Right lung (tissue), 2 donors: ENCODE measurements at regions not wholly inside any gene's neighbourhood (a gene's known extent, or its start where the extent isn't known, plus 50 kb on each side); places are given as distances from the start of the nearest gene placed in this dataset.
"Not testable (repeated sequence)": the region's sequence is repeated elsewhere in the genome, so short reads cannot be mapped to it uniquely, and the experiment has no call there.

ENCODE experiments used
- DNase-seq, 2 donors: peaks; one replicate each; pipeline ENCODE4 v3.0.0-alpha.2; 2013

DNA sequence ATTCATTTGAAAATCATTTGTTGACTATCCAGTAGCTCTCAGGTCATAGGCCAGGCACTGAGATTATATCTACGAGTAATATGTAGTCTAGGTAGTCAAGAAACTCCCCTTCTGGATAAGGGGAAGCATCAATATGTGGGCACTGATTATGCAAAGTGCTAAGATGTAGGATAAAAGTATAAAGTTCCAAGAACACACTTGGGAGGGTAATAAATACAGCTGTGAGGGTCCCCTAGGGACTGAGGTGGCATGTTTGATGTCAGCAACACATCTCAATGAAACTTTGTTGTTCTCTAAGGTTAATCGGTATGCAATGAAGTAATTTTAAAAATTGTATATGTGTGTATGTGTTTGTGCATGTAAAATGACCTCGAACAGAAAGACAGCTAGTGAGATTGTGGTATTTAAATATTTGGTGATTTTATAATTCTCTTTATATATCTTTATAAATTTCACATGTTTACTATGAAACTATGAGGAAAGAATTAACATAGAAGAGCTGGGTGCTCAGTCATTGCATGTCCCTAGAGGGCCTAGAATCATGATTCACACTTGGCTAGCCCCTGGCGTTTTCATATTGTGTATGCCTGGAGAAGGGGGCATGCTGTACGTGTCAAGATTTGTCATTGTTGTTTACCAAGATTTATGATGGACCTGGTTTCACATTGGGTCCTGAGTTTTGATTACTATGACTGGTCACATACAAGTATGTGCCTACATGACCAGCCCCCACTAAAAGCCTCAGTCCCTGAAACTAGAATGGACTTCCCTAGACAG is 140.1 kb upstream of the DUSP10 start:
- no peak for DNase-seq

GRCh38 chr1:221880182-221880581 is 138.3 kb upstream of the DUSP10 start:
- no peak for DNase-seq

DNA sequence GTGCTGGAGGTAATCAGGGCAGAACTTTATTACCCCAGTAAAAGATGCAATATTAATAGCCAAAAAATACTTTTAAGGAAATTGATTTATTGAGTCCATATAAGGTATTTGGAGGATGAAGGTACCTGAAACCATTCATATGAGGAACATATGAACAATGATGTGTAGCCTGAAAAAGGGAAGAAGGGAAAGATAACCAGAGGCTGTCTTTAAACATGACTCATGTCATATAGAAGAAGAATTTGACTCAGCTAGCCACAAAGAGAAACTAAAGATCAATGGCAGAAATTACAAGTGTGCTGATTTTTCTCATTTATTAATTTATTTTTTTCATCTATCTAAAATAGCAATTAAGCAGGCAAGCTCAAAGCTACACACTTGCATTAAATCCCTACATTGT is 136.2 kb upstream of the DUSP10 start:
- DNase-seq: no peak

- no peak for DNase-seq
Measured at GRCh38 chr1:221877311-221877710, 135.4 kb upstream of the DUSP10 start.

- no peak for DNase-seq
Measured at GRCh38 chr1:221875004-221875330, 133.1 kb upstream of the DUSP10 start.

GRCh38 chr1:221874285-221875003 is 132.6 kb upstream of the DUSP10 start:
- DNase-seq: no peak

DNA sequence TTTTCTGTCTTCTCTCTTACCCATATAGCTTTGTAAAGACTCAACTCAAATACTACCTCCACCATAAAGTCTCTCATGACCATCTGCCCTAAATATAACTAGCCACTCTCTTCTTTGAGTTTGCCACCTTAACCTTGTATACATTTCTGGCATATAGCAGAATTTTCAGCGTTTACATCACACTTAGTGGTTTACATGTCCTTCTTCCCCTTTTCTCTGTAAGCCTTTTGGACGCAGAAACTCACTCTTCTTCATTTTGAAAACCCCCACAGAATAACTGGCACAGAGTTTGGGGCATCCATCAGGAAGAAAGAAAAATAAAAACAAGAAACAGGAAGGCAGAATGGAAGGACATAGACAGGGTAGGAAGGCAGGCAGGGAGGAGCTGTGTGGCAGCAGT is 131.8 kb upstream of the DUSP10 start:
- no peak for DNase-seq

DNA sequence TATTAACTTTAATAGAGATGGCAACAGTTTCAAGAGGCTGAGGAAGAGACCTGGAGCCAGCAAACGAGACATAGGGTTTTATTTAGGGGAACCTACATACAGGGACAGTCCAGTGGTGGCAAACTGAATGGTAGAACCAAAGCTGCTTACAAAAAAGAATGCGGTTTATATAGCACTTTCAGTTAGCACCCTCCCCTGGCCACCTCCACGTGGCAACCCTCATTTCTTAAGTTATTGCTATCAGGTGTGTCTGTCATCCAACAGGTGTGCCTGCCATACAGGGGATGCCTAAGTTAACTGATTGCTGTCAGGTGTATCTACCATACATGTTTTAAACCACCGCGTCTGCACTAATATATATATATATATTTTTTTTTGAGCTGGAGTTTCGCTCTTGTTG is 129.2 kb upstream of the DUSP10 start:
- no peak for DNase-seq

DNA sequence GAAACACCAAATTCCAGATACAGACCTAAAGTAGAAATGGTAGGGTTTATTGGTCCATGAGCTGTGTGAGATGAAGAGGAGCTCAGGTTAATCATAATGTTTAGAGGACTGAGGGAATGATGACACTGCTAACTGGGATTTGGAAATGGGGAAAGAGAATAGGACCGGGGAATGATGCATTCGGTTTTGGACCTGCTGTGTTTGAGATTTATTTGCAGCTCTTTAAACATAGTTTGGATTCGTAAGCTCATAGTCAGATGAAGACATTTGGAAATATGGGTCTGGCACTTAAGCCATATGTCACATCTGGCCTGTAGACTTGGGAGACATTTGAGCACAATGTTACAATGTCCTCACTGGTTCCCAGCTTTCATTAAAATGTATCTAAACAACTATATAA is 127.9 kb upstream of the DUSP10 start:
- no peak for DNase-seq

DNA sequence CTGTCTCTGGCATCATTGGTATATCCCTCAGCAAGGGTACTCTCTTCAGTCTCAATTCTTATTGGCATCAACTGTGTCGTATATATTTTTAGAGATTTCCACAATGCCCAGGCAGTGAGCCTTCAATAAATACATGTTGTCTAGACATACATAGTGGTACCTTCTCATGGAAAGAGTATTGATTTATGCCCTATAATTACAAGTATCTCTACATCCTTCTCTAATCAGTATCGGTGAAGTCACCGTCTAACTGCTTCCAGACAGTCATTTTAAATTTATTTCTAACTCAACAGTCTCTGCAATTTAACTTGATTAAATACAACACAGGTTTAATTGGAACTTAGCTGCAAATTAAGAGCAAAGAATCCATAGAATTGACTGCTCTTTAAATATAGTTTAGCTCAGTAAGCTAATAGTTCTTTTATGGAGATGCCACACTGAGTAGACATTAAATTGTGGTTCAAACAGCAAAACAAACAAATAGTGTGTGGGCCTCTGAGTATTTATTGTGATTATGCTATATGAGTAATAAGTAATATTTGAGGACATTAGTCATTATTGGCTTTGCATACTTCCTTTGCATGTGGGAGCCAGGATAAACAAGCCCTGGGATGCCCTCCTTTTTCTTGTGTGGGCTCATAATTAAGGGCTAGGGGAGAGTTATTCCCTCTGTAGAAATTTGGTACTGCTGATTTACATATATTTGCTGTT is 126.9 kb upstream of the DUSP10 start:
- DNase-seq: no peak

GRCh38 chr1:221867003-221867402 is 125.1 kb upstream of the DUSP10 start:
- DNase-seq: no peak

- no peak for DNase-seq
Measured at GRCh38 chr1:221865808-221866207, 123.9 kb upstream of the DUSP10 start.

DNA sequence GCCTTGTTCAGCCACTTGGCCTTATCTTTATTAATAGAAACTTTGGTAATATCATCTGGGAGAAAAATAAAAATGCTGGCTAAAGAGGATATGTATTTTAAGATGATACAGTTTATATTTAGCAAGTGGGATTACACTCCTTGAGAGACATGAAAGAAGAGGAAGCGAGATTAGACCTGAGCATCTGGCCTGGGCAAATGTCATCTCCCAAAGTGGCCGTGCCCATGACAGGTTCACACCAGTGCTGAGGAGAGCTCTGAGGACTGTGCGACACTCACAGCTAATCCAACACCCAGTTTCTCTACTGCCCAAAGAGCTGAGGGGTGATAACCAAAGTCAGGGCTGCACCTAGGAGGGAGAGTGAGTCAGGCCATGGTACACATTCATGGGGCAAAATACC is 121.7 kb upstream of the DUSP10 start:
- DNase-seq: no peak

DNA sequence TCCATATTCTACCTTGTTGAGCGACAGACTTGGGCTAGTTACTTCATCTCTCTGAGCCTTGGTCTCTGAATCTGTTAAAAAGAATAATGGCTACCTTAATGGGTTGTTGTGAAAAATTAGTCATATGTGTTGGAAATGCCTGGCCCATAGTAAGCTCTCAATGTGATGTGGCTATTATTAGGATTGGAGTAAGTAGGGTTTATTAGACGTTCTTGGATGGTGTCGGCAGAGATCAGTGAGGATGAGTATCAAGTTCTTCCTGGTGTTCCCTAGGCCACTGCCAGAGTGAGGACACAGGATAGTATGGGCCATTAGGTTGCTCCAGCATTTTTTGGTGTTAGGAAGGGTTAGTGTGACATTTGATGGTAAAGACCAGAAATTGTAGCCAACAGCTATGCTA is 121.1 kb upstream of the DUSP10 start:
- DNase-seq: no peak

DNA sequence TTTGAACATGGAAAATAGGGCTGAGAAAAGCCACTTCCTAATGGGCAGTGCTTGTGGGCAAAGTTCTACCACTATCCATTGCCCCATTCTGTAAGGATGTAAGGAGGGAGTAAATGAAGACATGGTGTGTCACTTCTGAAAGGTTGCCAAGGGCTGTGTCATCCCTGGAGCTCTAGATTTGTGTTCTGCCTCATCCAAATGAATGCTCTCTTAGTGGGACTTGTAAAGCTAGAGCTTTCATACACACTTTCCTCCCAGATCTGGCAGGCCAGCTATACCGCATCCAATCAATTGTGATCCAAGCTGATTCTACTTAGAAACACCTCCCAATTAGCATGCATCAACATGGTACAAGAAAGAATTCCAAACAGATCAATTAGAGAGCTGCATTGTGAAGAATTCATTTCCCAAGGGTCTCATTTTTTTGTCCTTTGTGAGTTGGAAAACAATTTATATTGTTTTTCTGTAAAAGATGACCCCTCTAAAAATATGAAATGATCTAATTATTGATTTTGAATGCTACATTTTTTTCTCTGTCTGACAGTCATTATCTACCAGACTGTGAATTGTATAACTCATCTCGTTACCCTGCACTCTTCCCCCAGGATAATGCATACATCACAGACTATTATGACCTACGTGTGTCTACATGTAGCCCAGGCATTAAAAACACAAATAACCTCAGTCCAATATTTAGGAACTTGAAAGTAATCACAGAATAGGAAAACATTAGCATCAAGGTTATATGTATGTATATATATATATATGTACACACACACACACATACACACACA is 117.1 kb upstream of the DUSP10 start:
- no peak for DNase-seq

DNA sequence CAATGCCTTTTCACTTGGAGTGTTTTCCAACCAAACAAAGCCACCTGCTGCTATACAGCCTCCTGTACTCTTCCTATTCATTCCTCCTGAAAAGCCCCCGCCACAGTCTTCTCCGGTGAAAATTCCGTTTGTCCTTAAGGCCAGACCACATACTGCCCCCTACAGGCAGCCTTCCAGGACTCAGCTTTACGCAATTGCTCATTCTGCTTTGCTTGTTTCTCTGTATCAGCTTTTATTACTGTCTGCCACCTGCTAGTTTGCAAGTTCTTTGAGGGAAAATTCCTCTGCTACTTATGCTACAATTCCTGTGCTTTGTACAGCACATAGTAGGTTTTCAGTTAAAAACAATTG is 115.2 kb upstream of the DUSP10 start:
- DNase-seq: not testable (repeated sequence)

- no peak for DNase-seq
Measured at GRCh38 chr1:221856228-221857093, 114.6 kb upstream of the DUSP10 start.

GRCh38 chr1:221855156-221855555 is 113.3 kb upstream of the DUSP10 start:
- no peak for DNase-seq

GRCh38 chr1:221851336-221851735 is 109.4 kb upstream of the DUSP10 start:
- no peak for DNase-seq

GRCh38 chr1:221850470-221851187 is 108.7 kb upstream of the DUSP10 start:
- no peak for DNase-seq

DNA sequence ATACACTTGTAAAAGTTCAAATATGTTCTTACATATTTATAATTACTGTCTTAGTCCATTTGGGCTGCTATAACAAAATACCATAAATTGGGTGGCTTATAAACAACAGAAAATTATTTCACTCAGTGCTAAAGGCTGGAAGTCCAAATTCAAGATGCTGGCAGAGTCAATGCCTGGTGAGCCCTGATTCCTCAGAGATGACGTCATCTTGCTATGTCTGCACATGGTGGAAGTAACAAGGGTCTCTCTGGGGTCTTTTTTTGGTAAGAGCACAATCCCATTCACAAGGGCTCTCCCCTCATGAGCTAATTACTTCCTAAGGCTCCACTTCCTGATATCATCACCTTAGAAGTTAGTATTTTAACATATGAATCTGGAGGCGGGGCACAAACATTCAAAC is 108.0 kb upstream of the DUSP10 start:
- no peak for DNase-seq
